ENCODE measurements at regions not wholly inside any gene's neighbourhood (a gene's known extent, or its start where the extent isn't known, plus 50 kb on each side); places are given as distances from the start of the nearest gene placed in this dataset.
A peak's percentile ranks its signal among the peaks of the same experiment; 100 is the strongest.

DNA sequence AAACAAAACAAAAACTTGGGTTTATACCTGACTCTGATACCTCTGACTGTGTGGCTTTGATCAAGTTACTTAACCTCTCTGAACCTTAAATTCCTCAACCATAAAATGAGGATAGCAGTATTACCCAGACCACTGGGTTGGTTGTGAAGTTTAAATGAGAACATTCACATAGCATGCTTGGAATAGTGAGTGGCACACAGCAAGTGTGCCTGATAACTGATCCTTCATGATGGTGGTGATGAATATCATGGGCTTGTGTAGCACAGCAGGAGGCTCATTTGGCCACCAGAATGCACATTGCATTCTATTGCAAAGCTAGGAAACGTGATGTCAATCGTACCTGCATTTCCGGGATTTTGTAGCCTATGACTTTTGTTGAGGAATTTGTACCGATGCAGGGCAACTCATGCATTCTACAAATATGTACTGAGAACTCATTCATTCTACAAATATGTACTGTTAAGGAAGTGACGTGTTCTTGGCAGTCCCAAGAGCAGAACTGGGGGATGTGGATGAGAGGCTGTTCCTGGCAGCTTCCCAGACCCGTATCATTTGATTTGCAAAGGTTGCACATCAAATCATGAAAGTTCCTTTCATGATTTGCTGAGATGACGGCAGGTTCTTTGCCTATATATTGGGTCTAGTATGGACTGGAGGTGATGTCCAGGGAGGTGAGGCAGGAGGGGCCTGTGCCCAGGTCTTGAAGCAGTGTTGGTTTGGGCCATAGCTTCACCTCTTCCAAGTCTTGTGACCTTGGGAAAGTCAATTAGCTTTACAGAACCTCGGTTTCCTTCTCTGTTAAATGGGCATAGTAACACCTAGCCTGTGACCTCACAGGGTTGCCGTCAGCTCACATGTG, 94.6 kb upstream of the SMNDC1 start:
- TF ChIP-seq, protein P1, sequence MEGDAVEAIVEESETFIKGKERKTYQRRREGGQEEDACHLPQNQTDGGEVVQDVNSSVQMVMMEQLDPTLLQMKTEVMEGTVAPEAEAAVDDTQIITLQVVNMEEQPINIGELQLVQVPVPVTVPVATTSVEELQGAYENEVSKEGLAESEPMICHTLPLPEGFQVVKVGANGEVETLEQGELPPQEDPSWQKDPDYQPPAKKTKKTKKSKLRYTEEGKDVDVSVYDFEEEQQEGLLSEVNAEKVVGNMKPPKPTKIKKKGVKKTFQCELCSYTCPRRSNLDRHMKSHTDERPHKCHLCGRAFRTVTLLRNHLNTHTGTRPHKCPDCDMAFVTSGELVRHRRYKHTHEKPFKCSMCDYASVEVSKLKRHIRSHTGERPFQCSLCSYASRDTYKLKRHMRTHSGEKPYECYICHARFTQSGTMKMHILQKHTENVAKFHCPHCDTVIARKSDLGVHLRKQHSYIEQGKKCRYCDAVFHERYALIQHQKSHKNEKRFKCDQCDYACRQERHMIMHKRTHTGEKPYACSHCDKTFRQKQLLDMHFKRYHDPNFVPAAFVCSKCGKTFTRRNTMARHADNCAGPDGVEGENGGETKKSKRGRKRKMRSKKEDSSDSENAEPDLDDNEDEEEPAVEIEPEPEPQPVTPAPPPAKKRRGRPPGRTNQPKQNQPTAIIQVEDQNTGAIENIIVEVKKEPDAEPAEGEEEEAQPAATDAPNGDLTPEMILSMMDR (IDR thresholded peaks at IDR 0.05) = no peak
- no peak for TF ChIP-seq MXI1 (IDR thresholded peaks at IDR 0.05; ENCODE audit: low read depth, low read length)
- TF ChIP-seq POLR2AphosphoS5 (IDR thresholded peaks at IDR 0.05; ENCODE audit: low read depth, low read length) = peak; percentile 54; the same call in 1 of the 2 replicates
- TF ChIP-seq SMC3 (IDR thresholded peaks at IDR 0.05; ENCODE audit: low read depth, low read length) = no peak
- TF ChIP-seq FOSL2 (IDR thresholded peaks at IDR 0.05; ENCODE audit: borderline replicate concordance, low read depth) = peak; percentile 93
- TF ChIP-seq FOXM1 (IDR thresholded peaks at IDR 0.05; ENCODE audit: low read depth) = no peak
- TF ChIP-seq EZH2phosphoT487 (IDR thresholded peaks at IDR 0.05; ENCODE audit: borderline replicate concordance, low read depth) = no peak
